GM19372 (cell line): ENCODE measurements at regions not wholly inside any gene's neighbourhood (a gene's known extent, or its start where the extent isn't known, plus 50 kb on each side); places are given as distances from the start of the nearest gene placed in this dataset.
"Not testable (repeated sequence)": the region's sequence is repeated elsewhere in the genome, so short reads cannot be mapped to it uniquely, and the experiment has no call there.

ENCODE experiments used
- ATAC-seq: cut with Tn5 transposase; IDR thresholded peaks from one replicate; pipeline ENCODE4 v1.9.1; 2021; ENCODE audit warnings: mild to moderate bottlenecking, low read depth, moderate library complexity; ENCODE audit not compliant: unreplicated experiment

DNA sequence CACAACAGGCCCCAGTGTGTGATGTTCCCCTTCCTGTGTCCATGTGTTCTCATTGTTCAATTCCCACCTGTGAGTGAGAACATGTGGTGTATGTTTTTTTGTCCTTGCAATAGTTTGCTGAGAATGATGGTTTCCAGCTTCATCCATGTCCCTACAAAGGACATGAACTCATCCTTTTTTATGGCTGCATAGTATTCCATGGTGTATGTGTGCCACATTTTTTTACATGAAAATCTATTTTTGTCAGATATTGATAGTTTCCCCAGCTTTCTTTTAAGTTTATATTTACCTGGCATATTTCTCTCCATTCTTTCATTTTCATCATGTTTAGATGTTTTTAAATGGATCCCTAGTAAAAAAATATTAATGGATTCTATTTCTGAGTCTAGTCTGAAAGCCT is 264.2 kb upstream of the UGT8 start:
- ATAC-seq: not testable (repeated sequence)

DNA sequence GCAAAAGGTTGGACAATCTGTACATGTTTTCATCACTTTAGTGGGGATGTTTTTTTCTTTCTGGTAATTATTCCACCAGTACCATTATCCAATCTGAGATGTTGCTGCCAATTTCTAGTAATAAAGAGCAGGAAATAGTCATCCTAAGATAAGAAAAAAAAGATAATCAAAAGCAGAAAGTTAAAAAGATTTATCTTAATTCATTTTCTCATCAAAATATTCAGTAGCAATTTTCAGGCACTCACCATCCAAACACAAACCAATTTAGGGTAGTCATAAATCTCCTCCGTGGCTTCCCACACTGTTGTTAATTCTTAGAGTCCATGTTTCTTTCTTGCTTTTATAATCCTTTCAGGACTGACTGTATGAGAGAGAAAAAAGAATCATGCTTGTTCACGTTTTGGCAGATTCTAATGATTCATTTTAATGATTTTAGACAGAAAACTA is 263.7 kb upstream of the UGT8 start:
- ATAC-seq: no peak

DNA sequence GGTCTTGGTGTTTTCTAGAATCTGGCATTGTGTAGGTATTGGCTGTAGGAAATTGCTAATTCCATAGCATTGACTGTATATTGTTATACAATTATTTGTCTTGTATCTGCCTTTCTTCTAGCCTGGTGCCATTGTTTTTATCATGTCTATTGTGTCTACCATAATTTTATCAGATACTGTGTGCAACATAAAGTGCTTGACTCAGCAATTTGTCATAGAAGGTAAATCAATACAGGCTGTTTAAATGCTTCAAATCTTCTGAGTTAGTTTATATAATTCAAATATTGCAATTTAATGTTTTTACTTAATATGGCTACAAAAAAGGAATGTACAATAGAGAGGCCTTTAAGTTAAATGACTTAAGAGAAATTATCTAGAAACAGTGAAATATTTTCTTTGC is 263.3 kb upstream of the UGT8 start:
- no peak for ATAC-seq

DNA sequence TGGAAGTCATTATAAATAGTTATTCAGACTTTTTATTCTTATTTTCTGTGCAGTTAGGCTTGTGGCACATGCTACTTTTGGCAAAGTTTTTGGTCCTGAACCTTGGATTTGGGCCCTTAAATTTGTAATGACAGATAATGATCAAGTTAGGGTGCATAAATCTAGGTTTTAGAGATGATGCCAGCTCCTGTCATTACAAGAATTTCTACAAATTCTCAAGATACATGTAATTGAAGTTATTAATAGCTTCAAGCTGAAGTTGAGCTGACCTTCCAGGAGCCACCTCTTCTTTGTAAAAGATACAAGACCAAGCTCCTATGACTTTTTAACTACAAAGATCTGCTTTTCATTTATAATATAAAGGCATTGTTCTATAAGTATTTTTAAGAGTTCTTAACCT is 255.6 kb upstream of the UGT8 start:
- no peak for ATAC-seq

DNA sequence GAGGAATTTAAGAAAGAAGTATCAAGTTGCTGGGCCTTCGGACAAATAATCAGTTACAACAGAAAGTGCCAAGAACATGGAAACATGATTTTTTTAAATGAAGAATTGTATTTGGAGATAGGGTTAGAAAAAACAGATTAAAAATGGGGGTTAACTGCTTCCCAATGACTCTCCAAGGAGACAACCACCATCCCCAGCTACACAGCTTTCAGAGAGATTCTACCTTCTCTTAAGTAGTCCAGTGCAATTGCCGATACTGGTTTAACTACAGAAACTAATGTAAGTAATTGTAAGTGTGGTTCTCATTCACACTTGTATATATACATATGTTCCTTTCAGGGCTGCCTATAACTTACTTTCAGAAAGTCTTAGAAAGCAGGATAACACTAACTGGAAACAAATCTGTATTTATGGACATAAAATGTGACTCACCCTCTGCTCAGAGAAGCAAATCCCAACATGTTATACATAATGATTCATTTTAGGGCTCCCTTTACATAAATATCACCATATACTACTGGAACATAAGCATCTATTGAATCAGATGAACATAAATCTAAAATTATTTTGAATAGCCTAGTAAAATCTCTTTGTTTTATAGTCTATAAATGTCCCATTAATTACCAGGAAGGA is 248.9 kb upstream of the UGT8 start:
- no peak for ATAC-seq

DNA sequence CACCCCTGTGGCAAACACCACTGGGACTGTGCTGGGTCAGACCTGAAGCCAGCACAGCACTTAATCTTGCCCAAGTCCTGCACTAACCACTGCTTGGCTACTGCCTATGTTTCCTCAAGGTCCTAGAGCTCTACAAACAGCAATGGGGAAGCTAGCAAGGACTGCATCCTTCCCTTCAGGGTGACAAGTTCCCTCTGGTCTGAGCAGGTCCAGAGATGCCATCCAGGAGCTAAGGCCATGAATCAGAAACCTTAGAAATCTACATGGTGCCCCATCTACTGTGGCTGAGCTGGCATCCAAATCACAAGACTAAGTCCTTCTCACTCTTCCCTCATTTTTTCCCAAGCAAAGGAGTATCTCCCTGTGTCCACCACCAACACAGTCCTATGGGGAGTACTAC is 239.7 kb upstream of the UGT8 start:
- no peak for ATAC-seq

DNA sequence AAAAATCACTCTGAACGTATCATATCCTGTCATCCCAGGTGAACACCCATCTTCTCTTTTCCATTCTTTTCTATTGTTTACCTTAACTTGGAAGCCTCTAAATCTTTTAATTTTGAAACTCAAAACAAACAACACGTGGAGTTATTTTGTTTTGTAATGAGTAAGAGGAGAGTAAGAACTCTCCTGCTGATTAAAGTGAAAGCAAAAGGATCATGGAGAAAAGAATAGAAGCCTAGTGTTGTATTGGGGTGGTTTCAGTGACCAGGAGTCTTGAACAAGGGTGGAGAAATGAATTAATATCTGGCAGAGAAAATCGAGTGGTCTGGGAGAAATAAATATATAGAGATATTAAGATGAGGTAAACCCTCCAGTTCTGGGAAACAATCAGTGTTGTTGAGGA is 237.4 kb upstream of the UGT8 start:
- ATAC-seq: no peak

DNA sequence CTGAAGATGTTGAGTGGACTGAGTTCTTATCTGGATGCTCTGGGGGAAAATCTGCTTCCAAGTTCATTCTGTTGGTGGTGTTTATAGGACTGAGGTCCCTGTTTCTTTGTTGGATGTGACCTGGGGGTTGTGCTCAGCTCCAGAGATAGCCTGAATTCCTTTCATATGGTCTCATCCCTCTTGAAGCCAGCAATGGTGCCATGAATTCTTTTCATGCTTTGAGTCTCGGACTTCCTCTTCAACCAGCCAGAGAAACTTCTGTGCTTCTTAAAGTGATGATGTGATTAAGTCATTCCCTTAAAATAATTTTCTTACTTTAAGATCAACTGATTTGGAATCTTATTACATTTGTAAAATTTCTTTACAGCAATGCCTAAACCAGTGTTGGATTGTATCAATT is 233.8 kb upstream of the UGT8 start:
- ATAC-seq: no peak

DNA sequence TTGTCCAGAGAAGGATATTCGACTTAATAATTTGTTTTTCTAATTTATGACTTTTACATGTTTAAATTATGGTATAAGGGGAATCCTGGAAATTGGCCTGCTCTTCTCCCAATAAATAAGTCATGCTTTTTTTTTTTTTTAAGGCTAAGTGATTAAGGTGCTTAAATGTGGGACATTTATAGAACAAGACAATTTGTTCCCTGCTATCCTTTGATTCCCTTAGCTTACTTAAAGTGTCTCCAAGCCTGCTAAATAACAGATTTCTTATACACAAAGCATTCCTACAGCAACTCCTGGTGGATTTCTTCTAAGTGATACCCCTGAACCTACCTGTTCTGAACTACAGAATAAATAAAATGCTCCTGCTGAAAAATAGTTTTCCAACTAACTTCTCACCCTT is 233.0 kb upstream of the UGT8 start:
- no peak for ATAC-seq

DNA sequence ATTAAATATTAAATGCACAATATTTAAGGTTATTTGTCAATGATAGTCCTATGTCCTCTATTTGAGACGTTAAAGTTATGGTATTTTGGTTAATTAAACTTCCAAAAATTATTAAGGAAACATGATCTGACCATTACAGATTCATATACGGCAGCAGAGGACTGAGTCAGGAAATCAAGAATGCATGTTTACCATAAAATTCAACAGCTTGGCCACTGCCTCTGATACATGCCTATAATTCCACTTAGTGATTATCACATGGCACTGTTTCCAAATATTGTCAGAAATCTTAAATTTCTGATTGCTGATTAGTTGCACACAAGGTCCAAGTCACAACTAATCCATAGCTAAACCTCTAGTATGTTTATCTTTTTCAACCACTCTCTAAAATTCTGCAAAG is 232.2 kb upstream of the UGT8 start:
- no peak for ATAC-seq

DNA sequence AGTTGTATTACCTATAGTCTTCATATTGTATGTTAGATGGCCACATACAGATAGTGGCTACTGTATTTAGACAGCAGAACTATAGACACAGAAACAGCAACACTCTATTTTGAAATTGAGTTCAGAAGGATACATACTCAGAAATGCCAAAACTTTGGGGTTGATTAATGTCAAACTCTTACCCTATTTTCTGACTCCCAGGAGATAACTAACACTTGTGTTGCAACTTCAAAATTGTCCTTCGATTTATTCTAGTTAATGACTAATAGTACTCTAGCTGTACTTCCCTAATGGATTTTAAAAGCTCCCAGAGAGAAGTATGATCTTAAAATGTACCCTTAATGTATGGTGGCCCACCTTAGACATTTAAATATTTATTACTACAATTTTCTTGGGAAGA is 229.9 kb upstream of the UGT8 start:
- no peak for ATAC-seq

DNA sequence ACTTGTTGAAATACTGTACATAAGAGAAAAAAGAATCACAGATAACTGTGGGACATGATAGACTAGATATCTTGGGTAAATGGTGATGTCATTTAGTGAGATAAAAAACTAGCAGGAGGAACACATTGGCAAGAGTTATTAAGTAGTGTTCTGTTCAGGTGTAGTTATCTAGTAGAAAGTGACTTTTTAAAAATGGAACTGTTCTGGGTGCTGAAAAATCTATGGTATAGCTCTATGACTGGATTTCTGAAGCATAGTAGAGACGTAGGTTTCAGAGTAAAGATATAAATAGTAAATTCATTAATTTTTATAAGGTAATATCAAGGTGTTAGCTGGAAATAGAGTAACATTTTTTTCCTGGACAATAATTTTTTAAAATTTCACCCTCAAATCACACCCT is 225.1 kb upstream of the UGT8 start:
- no peak for ATAC-seq

DNA sequence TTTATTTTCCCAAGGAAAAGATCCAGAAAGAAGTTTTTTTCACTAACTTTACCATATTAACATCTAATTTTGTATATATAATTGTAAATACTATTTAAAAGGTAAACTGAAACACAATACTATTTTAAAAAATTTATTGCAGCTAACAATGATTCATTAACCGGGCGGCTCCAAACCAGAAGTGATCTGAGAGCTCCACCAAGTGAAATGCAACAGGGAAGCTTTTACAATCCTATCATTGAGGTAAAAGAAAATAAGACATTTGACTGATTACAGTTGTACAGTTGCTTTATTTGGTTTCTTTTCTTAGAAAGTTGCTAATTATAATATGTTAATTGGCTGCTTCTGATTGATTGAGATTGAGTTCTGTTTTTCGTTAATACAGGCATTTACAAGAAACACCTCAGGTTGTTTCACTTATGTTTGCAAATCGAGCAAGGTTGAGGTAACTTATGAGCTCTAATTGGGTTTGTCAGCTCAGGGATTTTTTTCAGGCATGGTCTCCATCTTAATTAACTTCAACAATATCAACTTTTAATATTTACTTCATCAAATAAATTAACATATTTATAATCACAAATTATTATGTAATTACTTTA is 220.2 kb upstream of the UGT8 start:
- ATAC-seq: no peak

DNA sequence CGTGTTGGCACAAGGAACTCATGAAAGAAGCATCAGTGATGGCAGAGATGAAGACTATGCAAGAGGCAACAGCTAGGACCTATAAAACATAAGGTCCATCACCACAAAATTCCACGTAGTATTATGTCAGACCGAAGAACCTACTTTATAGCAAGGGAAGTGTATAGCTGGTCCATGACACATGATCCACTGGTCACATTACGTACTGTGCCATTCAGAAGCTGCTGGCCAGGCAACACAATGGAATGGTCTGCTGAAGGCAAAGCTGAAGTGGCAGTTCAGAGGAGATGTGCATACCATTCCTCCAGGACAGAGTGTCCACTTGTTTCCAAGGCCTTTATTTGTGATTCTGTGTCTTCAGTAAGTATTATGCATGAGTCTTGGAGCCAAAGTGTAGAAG is 215.5 kb upstream of the UGT8 start:
- ATAC-seq: no peak

DNA sequence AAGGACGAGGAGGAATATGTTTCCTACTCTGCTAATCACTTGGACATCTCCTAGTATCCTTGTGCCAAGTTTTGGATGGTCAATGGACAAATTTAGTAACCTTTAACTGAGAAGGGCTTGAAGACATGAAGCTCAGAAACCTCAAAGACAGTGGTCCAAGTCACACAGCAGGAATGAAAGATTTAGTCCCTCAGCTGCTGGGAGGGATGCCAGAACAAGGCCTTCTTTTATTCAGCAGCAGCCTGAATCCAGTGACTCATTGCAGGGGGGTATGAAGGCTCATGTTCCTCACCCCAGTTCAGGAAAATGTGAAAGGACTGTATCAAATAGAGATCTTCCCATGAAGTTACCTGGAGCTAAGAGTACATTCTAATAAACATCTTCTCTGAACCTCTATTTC is 214.9 kb upstream of the UGT8 start:
- ATAC-seq: no peak

DNA sequence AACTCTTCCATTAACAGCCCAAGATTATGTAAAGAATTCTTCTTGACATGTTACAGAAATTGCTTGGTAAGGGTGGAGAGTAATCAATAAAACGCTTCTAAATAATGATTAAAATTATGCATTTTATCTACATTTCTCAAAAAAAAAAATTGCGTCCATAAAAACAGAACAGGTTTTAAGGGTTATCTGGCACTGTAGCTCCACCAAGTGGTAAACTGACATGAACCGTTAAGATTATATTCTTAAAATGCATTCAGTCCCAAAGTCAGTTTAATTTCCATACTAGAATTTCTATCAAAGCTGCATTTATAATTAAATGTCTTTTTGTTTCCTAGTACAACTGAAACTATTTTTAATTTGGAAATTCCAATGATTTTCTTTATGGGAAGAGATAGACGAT is 214.0 kb upstream of the UGT8 start:
- ATAC-seq: no peak

DNA sequence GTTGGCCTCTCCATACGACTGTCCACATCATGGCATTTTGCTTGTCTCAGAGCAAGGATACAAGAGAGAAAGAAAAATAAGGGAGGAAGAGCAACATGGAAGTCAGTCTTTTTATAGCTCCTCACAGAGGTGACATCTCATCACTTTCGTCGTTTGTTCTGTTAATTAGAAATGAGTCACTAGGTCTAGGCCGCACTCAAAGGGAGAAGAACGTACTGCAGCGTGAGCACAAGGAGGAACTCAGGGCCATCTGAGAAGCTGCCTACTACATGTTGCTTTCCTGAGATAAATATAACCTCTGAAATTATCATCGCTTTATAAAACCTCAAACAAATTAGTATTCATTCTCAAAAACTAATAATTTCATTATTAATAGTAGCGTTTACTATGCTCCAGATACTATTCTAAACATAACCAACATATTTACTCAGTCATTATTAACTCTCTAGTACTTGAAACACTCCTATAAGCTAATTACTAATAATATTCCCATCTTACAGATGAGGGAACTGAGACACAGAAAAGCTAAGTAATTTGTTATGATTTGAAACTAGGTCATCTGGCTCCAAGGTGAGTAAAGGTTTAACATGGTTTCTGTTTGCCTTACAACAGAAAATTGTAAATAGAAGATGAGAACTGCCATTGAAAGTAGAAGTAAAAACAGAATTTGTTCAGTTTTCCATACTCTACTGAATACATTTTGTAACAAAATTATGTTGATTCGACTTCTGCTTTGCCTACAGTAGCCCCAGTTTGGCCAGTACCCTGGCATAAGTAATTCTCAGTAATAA is 213.2 kb upstream of the UGT8 start:
- no peak for ATAC-seq

DNA sequence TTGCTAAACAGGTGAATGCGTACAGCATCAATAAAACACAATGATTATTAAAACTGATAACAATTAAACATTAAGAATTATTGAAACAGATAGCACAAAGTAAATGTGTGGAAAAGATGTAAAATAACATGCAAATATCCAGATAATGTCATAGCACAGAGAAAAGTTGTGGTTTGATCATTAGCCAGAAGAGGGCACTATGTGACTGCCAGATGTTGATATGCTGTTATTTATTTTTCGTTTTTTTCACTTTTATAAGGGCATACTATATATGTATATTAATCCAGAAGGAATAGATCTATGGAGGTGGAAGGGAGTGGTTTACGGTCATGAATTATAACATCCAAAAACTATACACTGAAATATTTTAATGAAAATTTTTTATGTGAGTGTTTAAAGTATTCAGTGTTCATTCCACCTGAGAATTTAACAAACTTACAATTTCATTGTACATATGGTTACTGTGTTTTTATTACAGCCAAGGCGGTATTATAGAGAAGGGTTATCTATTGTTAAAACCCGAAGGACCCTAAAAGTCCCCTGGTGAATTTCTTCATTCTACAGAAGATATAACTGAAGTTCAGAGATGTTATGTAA is 211.9 kb upstream of the UGT8 start:
- no peak for ATAC-seq

DNA sequence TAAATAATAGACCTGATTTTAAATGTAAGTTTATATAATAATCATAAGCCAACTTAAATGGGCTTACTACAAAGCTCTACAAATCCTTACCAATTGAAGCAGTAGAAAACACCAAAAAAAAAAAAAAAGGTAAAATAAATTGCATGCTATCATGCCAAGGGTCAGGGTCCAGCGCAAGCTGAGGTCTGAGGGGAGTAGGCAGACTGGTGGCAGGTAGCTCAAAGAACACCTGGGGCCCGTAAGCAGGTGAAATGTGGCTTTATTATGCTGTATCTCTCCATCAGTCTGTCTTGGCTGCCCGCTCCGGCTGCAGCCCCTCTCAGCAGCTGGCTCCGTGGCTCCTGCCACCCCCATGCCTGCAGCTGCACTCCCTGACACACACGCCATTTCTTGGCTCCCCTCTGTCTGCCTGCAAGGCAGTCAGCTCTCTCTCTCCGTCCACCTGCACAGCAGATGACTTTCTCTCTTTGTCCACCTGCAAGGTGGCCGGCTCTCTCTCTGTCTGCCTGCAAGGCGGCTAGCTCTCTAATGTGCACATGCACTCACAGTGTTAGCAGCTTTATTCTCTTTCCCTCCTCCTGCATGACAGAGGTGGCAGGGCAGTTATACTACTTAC is 209.4 kb upstream of the UGT8 start:
- no peak for ATAC-seq

DNA sequence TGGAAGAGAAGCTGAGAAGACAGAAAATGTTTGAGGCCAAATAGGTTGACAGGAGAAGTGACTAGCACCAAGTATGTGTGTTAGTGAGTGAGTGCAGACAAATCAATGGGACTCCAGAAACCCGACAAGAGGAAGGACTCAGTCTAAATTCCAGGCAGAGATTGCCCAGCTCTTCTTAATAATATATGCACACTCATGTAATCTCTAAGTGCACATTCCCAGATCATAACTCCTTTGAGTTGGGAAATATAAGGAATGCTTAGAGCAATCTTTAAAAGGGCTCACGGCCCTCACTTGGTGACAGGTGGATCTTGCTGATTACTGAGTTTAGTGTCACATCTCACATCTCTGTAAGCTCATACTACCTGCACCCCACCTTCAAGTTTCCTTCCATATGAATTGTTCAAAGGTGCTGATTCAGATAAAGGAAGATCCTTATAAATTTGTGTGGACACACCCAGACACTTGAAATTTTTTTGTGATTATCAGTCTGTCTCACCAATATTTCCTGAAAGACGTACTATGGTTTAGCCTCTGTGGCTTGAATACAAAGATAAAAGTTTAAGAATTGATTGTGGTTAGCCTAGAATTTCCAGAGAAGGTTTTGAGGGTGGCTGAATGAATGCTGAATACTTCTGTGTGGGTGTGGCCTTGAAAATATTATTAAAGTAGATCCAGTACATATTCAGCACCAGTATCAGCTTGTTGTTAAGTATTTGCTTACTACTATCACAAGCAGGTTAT is 205.1 kb upstream of the UGT8 start:
- no peak for ATAC-seq
